IMR-90 (cell line): ENCODE measurements at regions not wholly inside any gene's neighbourhood (a gene's known extent, or its start where the extent isn't known, plus 50 kb on each side); places are given as distances from the start of the nearest gene placed in this dataset.

ENCODE experiments used
- BHLHE40 ChIP-seq: fragments of 150-350 bp; IDR thresholded peaks from 2 replicates; pipeline ENCODE4 v1.6.1; 2016; ENCODE audit warnings: mild to moderate bottlenecking, low read depth, low read length
- CEBPB ChIP-seq: IDR thresholded peaks from 2 replicates; pipeline ENCODE4 v1.6.1; 2012; ENCODE audit warnings: low read depth, low read length, improper control_type of control experiment
- CTCF ChIP-seq: conservative IDR thresholded peaks from 2 replicates; pipeline ENCODE4 v1.5.1; 2012; ENCODE audit warnings: mild to moderate bottlenecking, low read depth, low read length, improper control_type of control experiment
- MAZ ChIP-seq: IDR thresholded peaks from 2 replicates; pipeline ENCODE4 v1.6.1; 2012; ENCODE audit warnings: low read depth, mild to moderate bottlenecking, low read length, improper control_type of control experiment, moderate library complexity, borderline replicate concordance
- MXI1 ChIP-seq: IDR thresholded peaks from 2 replicates; pipeline ENCODE4 v1.6.1; 2012; ENCODE audit warnings: low read depth, mild to moderate bottlenecking, low read length, moderate library complexity, borderline replicate concordance
- NFE2L2 ChIP-seq: fragments of 150-350 bp; IDR thresholded peaks from 2 replicates; pipeline ENCODE4 v1.6.1; 2016; ENCODE audit warnings: low read depth, mild to moderate bottlenecking, low read length
- POLR2A ChIP-seq: IDR thresholded peaks from 2 replicates; pipeline ENCODE4 v1.6.1; 2012; ENCODE audit warnings: mild to moderate bottlenecking, low read depth, low read length
- RAD21 ChIP-seq: IDR thresholded peaks from 2 replicates; pipeline ENCODE4 v1.6.1; 2012; ENCODE audit warnings: low read length, improper control_type of control experiment
- RCOR1 ChIP-seq: IDR thresholded peaks from 2 replicates; pipeline ENCODE4 v1.6.1; 2012; ENCODE audit warnings: mild to moderate bottlenecking, low read length, improper control_type of control experiment; ENCODE audit not compliant: insufficient replicate concordance
- SMC3 ChIP-seq: fragments of 150-350 bp; IDR thresholded peaks from 2 replicates; pipeline ENCODE4 v1.6.1; 2016; ENCODE audit warnings: low read depth, mild to moderate bottlenecking, antibody characterized with exemption, low read length, moderate library complexity
- USF2 ChIP-seq: fragments of 150-350 bp; IDR thresholded peaks from 2 replicates; pipeline ENCODE4 v1.6.1; 2017; ENCODE audit warnings: mild to moderate bottlenecking, antibody characterized with exemption, low read length, low read depth

DNA sequence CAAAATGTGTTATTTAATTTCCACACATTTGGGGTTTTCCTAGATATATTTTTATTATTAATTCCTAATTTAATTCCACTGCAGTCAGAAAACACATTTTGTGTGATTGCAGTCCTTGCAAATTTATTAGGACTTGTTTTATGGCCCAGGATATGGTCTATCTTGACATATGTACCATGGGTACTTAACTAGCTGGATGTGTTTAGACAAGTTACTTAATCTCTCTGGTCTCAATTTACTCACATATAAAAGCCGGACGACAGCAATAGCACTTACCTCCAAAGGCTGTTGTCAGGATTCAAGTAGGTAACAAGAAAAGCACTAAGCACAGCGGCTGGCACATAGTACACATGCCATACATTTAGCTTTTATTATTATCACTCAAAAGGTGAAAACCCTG is 118.2 kb upstream of the MSX2 start:
- TF ChIP-seq CTCF (no peak), RAD21 (no peak), POLR2A (no peak), BHLHE40 (no peak), SMC3 (no peak), CEBPB (no peak), NFE2L2 (no peak), RCOR1 (no peak), MAZ (no peak), USF2 (no peak), MXI1 (no peak)
